Ishikawa (cell line): ENCODE measurements at regions not wholly inside any gene's neighbourhood (a gene's known extent, or its start where the extent isn't known, plus 50 kb on each side); places are given as distances from the start of the nearest gene placed in this dataset.

ENCODE experiments used
- CEBPB ChIP-seq: IDR thresholded peaks from 2 replicates; pipeline ENCODE4 v1.6.1; 2012
- CREB1 ChIP-seq: IDR thresholded peaks from 2 replicates; pipeline ENCODE4 v1.6.1; 2012; ENCODE audit warnings: low read depth
- EGR1 ChIP-seq: IDR thresholded peaks from 2 replicates; pipeline ENCODE4 v1.6.1; 2012
- EP300 ChIP-seq: IDR thresholded peaks from 2 replicates; pipeline ENCODE4 v1.6.1; 2012; ENCODE audit warnings: borderline replicate concordance
- FOXM1 ChIP-seq: IDR thresholded peaks from 2 replicates; pipeline ENCODE4 v1.6.1; 2012; ENCODE audit warnings: low read depth, borderline replicate concordance
- NFIC ChIP-seq: IDR thresholded peaks from 2 replicates; pipeline ENCODE4 v1.6.1; 2012
- RAD21 ChIP-seq: IDR thresholded peaks from 2 replicates; pipeline ENCODE4 v1.6.1; 2012; ENCODE audit warnings: low read depth
- REST ChIP-seq: IDR thresholded peaks from 2 replicates; pipeline ENCODE4 v1.6.1; 2012; ENCODE audit warnings: low read depth, mild to moderate bottlenecking
- TAF1 ChIP-seq: IDR thresholded peaks from 2 replicates; pipeline ENCODE4 v1.6.1; 2012; ENCODE audit warnings: low read depth, mild to moderate bottlenecking
- TCF12 ChIP-seq: IDR thresholded peaks from 2 replicates; pipeline ENCODE4 v1.6.1; 2012; ENCODE audit warnings: low read depth
- TEAD4 ChIP-seq: IDR thresholded peaks from 2 replicates; pipeline ENCODE4 v1.6.1; 2012
- USF1 ChIP-seq: IDR thresholded peaks from 2 replicates; pipeline ENCODE4 v1.6.1; 2012
- YY1 ChIP-seq: IDR thresholded peaks from 2 replicates; pipeline ENCODE4 v1.6.1; 2012; ENCODE audit warnings: low read depth
- ZBTB7A ChIP-seq: IDR thresholded peaks from 2 replicates; pipeline ENCODE4 v1.6.1; 2012; ENCODE audit warnings: low read depth
- TF ChIP-seq, protein P1 (sequence below): IDR thresholded peaks from 2 replicates; pipeline ENCODE4 v1.6.1; 2012

DNA sequence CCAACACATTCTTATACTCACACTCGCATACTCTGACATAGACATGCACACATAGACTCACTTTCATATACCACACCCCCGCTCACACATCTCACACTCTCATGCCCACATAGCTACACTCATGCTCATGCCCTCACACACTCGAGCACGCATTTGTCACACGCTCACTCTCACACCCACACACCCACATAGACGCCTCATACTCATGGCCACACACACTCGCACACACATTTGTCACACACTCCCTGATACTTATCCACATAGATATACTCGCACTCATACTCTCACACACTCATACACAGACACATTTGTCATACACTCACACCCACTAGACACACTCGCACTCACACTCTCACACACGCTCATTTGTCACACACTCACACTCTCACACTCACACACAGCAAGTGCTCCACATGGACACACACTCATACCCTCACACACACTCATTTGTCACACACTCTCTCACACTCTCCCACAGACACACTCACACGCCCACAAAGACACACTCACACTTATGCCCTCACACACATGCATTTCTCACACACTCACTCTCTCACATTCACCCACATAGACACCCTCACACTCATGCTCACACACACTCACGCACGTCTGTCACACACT lies 50.9 kb downstream of the TNP1 start:
- TF ChIP-seq NFIC: no peak
- no peak for TF ChIP-seq YY1
- no peak for TF ChIP-seq ZBTB7A
- no peak for TF ChIP-seq USF1
- TF ChIP-seq RAD21: no peak
- no peak for TF ChIP-seq EGR1
- TF ChIP-seq FOXM1: no peak
- TF ChIP-seq TCF12: no peak
- TF ChIP-seq REST: no peak
- no peak for TF ChIP-seq TEAD4
- no peak for TF ChIP-seq CEBPB
- TF ChIP-seq TAF1: no peak
- TF ChIP-seq CREB1: no peak
- TF ChIP-seq, protein P1, sequence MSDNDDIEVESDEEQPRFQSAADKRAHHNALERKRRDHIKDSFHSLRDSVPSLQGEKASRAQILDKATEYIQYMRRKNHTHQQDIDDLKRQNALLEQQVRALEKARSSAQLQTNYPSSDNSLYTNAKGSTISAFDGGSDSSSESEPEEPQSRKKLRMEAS: no peak

- TF ChIP-seq ZBTB7A: no peak
- TF ChIP-seq TCF12: no peak
- TF ChIP-seq FOXM1: no peak
- TF ChIP-seq CEBPB: no peak
- no peak for TF ChIP-seq USF1
- no peak for TF ChIP-seq NFIC
- TF ChIP-seq, protein P1: no peak
- no peak for TF ChIP-seq RAD21
- no peak for TF ChIP-seq YY1
- no peak for TF ChIP-seq REST
Measured at GRCh38 chr2:216807857-216808272, 52.0 kb downstream of the TNP1 start.

DNA sequence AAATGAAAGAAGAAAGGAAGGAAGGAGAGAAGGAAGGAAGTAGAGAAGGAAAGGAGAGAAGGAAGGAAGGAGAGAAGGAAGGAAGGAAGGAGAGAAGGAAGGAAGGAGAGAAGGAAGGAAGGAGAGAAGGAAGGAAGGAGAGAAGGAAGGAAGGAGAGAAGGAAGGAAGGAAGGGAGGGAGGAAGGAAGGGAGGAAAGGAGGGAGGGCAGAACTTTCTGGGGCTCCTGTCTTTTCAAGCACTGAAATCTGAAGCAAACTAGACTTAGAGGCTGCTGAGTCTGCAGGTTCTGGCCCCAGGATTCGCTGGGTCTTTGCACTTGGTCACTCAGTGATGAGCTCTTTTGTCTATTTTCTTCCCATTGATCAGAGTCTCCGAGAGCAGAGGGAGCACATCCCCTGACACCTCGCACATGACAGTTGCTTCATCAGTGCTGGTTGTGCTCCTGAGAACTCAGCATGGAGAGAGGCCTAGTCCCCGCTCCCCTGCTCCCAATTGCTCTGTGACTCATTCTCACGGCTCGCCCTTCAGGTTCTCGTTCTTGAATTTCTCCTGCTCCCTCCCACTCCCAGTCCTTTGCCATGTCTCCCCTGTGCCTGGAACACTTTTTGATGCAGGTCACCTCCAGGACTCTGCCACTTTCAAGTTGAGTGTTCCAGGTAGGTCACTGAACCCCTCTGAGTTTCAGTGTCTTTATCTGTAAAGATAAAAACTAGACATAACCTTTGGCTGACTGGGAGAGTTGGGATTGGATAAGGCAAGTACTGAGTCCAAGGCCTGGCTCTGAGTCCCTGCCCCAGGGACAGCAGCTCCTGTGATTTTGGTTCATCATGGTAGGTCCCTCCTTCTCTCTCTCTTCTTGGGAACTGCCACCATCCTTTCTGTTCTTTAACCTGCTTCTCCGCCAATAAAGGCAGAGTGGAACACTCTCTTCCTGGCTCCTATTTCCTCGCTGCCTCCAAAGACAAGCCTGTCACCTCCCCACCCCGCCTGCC lies 55.2 kb downstream of the TNP1 start:
- TF ChIP-seq CREB1 (no peak), EGR1 (no peak), USF1 (no peak), TCF12 (no peak), FOXM1 (no peak)
- TF ChIP-seq, protein P1: no peak

GRCh38 chr2:216803791-216804190 lies 56.1 kb downstream of the TNP1 start:
- TF ChIP-seq EP300 (no peak), EGR1 (no peak), TAF1 (no peak), CEBPB (no peak), TCF12 (no peak), YY1 (no peak), NFIC (no peak), TEAD4 (no peak)
- TF ChIP-seq, protein P1: no peak
